WTC11 (cell line): ENCODE measurements at regions not wholly inside any gene's neighbourhood (a gene's known extent, or its start where the extent isn't known, plus 50 kb on each side); places are given as distances from the start of the nearest gene placed in this dataset.
"Not testable (repeated sequence)": the region's sequence is repeated elsewhere in the genome, so short reads cannot be mapped to it uniquely, and the experiment has no call there.

ENCODE experiments used
- ESRRA ChIP-seq: sonication (generic); formaldehyde crosslinking; IDR thresholded peaks from 2 replicates; pipeline ENCODE4 v1.8.1; 2022; ENCODE audit warnings: mild to moderate bottlenecking, missing genetic modification reagents, borderline replicate concordance
- TF ChIP-seq, protein P1 (sequence below): fragments of 200-600 bp; IDR thresholded peaks from 2 replicates; pipeline ENCODE4 v1.8.0; 2022; ENCODE audit warnings: antibody characterized with exemption

DNA sequence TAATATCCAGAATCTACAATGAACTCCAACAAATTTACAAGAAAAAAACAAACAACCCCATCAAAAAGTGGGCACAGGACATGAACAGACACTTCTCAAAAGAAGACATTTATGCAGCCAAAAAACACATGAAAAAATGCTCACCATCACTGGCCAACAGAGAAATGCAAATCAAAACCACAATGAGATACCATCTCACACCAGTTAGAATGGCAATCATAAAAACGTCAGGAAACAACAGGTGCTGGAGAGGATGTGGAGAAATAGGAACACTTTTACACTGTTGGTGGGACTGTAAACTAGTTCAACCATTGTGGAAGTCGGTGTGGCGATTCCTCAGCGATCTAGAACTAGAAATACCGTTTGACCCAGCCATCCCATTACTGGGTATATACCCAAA is 1250.1 kb downstream of the FSCB start:
- TF ChIP-seq ESRRA (CRISPR knock-in tag), result not testable (repeated sequence)
- TF ChIP-seq, protein P1, sequence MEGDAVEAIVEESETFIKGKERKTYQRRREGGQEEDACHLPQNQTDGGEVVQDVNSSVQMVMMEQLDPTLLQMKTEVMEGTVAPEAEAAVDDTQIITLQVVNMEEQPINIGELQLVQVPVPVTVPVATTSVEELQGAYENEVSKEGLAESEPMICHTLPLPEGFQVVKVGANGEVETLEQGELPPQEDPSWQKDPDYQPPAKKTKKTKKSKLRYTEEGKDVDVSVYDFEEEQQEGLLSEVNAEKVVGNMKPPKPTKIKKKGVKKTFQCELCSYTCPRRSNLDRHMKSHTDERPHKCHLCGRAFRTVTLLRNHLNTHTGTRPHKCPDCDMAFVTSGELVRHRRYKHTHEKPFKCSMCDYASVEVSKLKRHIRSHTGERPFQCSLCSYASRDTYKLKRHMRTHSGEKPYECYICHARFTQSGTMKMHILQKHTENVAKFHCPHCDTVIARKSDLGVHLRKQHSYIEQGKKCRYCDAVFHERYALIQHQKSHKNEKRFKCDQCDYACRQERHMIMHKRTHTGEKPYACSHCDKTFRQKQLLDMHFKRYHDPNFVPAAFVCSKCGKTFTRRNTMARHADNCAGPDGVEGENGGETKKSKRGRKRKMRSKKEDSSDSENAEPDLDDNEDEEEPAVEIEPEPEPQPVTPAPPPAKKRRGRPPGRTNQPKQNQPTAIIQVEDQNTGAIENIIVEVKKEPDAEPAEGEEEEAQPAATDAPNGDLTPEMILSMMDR, result not testable (repeated sequence)
